HG03469 (cell line): ENCODE measurements at regions not wholly inside any gene's neighbourhood (a gene's known extent, or its start where the extent isn't known, plus 50 kb on each side); places are given as distances from the start of the nearest gene placed in this dataset.
"Not testable (repeated sequence)": the region's sequence is repeated elsewhere in the genome, so short reads cannot be mapped to it uniquely, and the experiment has no call there.

Experiments
- ATAC-seq: cut with Tn5 transposase; IDR thresholded peaks from one replicate; pipeline ENCODE4 v1.9.1; 2021; ENCODE audit warnings: mild to moderate bottlenecking, moderate library complexity, moderate number of reproducible peaks; ENCODE audit not compliant: unreplicated experiment

GRCh38 chr1:8230292-8230621 lies 87.7 kb upstream of the SLC45A1 start:
- ATAC-seq: no peak

- no peak for ATAC-seq
Measured at GRCh38 chr1:8228253-8228652, 89.7 kb upstream of the SLC45A1 start.

- not testable (repeated sequence) for ATAC-seq
Measured at GRCh38 chr1:8227674-8228073, 90.2 kb upstream of the SLC45A1 start.

- no peak for ATAC-seq
Measured at GRCh38 chr1:8226747-8227146, 91.2 kb upstream of the SLC45A1 start.

- not testable (repeated sequence) for ATAC-seq
Measured at GRCh38 chr1:8226024-8226423, 91.9 kb upstream of the SLC45A1 start.

- no peak for ATAC-seq
Measured at GRCh38 chr1:8223526-8223925, 94.4 kb upstream of the SLC45A1 start.

GRCh38 chr1:8222789-8223188 lies 95.1 kb upstream of the SLC45A1 start:
- ATAC-seq: no peak

- no peak for ATAC-seq
Measured at GRCh38 chr1:8219530-8219929, 98.4 kb upstream of the SLC45A1 start.

GRCh38 chr1:8218351-8219092 lies 99.4 kb upstream of the SLC45A1 start:
- no peak for ATAC-seq

GRCh38 chr1:8217809-8218208 lies 100.1 kb upstream of the SLC45A1 start:
- no peak for ATAC-seq

GRCh38 chr1:8217011-8217711 lies 100.8 kb upstream of the SLC45A1 start:
- ATAC-seq: no peak

- ATAC-seq: no peak
Measured at GRCh38 chr1:8216005-8216404, 101.9 kb upstream of the SLC45A1 start.

GRCh38 chr1:8214501-8215173 lies 103.3 kb upstream of the SLC45A1 start:
- no peak for ATAC-seq

- ATAC-seq: no peak
Measured at GRCh38 chr1:8213676-8214075, 104.2 kb upstream of the SLC45A1 start.

GRCh38 chr1:8213136-8213535 lies 104.8 kb upstream of the SLC45A1 start:
- no peak for ATAC-seq

- no peak for ATAC-seq
Measured at GRCh38 chr1:8212580-8213031, 105.3 kb upstream of the SLC45A1 start.

- no peak for ATAC-seq
Measured at GRCh38 chr1:8211883-8212579, 105.9 kb upstream of the SLC45A1 start.

- no peak for ATAC-seq
Measured at GRCh38 chr1:8211251-8211882, 106.5 kb upstream of the SLC45A1 start.

- no peak for ATAC-seq
Measured at GRCh38 chr1:8207202-8207601, 110.7 kb upstream of the SLC45A1 start.

- ATAC-seq: no peak
Measured at GRCh38 chr1:8206391-8206790, 111.5 kb upstream of the SLC45A1 start.

GRCh38 chr1:8205771-8206170 lies 112.1 kb upstream of the SLC45A1 start:
- no peak for ATAC-seq
